Glomerular visceral epithelial cell (primary cell): ENCODE measurements at regions not wholly inside any gene's neighbourhood (a gene's known extent, or its start where the extent isn't known, plus 50 kb on each side); places are given as distances from the start of the nearest gene placed in this dataset.
"Not testable (repeated sequence)": the region's sequence is repeated elsewhere in the genome, so short reads cannot be mapped to it uniquely, and the experiment has no call there.

Experiments used
- DNase-seq: peaks from one replicate; pipeline ENCODE4 v3.0.0-alpha.2; 2016; ENCODE audit errors: extremely low spot score

GRCh38 chr12:66733321-66733720 lies 54.4 kb upstream of the GRIP1 start:
- no peak for DNase-seq

GRCh38 chr12:66733839-66734238 lies 55.0 kb upstream of the GRIP1 start:
- DNase-seq, result no peak

DNA sequence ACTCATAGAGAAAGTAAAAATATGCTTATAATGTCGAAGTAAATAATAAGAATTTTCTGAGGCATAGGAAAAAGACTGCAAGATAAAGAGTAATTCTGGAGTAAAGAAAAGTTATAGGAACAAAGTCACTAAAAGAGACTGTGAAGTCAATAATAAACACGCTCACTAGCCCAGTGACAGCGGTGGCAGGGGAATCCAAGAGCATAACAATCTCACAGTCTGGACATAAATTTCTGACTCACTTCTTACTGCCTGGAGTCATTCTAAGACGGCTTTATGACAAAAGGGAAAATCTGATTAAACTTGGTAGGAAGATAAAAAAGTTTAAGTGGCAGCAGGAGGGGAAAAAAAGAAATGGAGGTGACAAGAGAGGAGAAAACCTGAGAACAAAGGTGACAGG lies 56.4 kb upstream of the GRIP1 start:
- no peak for DNase-seq

- DNase-seq, result no peak
These were observed 58.1 kb upstream of the GRIP1 start for GRCh38 chr12:66736931-66737330.

- no peak for DNase-seq
These were observed 60.4 kb upstream of the GRIP1 start for GRCh38 chr12:66739266-66739665.

GRCh38 chr12:66739940-66740651 lies 61.2 kb upstream of the GRIP1 start:
- no peak for DNase-seq

GRCh38 chr12:66740732-66741131 lies 61.9 kb upstream of the GRIP1 start:
- no peak for DNase-seq

GRCh38 chr12:66741919-66742318 lies 63.0 kb upstream of the GRIP1 start:
- no peak for DNase-seq

DNA sequence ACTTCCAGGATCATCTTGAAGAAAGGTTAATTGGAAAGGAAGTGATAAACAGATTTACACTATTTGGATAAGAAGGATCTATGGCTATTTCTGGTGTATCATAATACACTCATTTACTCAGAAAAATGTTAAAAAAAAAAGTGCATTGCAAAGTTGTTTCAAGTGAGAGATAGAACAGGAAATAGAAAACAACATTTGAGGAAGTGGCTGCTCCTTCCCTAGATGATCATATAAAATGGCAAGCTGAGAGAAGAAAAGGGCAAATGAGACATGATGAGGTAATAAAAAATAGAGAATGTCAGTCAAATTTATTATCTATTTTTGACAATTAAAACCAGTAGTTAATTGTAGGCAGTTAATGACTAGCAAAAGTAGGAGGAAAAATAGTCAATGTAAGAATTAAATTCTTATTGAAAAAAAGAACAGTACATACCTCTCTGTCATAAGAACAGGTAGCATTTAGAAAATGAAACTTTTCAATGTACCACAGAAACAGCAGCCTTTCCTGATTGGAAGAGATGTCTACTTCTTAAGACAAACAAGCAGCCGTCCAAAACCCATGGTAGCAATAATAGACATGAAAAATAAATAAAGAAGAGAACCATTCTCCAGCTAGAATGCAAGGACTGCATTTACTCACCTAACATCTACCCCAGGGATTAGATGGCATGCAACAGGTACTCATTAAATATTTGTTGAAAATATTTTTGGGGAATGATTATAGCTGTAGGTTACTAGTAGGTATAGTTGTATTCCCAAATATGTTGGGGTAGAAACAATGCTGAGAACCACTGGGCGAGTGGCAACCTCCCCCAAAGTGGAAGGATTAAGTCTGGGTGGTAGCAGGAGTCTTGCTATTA lies 63.9 kb upstream of the GRIP1 start:
- DNase-seq, result no peak

GRCh38 chr12:66744461-66744860 lies 65.6 kb upstream of the GRIP1 start:
- no peak for DNase-seq

DNA sequence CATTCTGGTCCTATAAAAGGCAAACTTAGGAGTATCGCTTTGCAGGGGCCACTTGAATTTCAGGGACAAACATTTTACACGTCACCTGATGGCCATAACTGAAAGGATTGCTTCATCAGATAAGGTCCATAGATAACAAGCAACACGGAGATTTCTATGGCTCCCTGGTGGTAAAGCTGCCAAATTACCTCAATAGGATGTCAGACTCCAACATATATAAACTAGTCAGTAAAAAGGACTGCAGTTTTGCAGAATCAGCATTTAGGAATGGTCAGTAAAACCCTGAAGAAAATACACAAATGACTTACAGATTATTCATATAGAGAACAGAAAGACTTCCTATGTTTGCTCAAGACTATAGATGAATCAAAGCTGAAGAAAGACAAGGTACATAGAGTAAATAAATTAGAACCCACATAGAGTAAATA lies 66.1 kb upstream of the GRIP1 start:
- no peak for DNase-seq

GRCh38 chr12:66746489-66747201 lies 67.8 kb upstream of the GRIP1 start:
- DNase-seq, result no peak

- DNase-seq, result no peak
These were observed 72.7 kb upstream of the GRIP1 start for GRCh38 chr12:66751432-66752113.

- no peak for DNase-seq
These were observed 74.9 kb upstream of the GRIP1 start for GRCh38 chr12:66753810-66754209.

DNA sequence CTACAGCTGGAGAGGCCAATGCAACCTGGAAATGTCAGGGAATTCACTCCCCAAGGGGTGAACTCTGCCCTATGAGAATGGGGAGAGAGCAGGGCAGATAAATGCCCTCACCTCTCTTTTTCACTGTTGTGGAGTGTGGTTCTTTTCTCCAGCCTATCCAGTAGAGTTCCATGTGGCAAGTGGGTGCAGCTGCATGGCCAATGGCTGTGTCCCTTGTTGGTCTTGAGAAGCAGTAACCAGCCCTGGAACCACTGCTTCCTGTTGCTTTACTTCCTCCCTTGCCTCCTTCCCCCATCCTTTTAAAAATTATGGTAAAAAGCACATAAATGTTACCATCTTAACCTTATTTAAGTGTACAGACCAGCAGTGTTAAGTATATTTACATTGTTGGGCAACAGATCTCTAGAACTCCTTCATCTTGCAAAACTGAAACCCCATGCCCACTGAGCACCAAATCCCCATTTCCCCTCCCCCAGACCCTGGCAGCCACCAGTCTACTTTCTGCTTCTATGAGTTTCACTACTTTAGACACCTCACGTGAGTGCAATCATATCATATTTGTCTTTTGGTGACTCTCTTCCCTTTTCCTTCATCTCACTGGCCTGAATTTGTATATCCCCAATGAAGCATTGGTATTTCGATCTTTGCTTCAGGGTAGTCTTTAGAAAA lies 77.0 kb upstream of the GRIP1 start:
- DNase-seq, result no peak

GRCh38 chr12:66756631-66757030 lies 77.8 kb upstream of the GRIP1 start:
- no peak for DNase-seq

- DNase-seq, result not testable (repeated sequence)
These were observed 81.2 kb upstream of the GRIP1 start for GRCh38 chr12:66760122-66760521.

DNA sequence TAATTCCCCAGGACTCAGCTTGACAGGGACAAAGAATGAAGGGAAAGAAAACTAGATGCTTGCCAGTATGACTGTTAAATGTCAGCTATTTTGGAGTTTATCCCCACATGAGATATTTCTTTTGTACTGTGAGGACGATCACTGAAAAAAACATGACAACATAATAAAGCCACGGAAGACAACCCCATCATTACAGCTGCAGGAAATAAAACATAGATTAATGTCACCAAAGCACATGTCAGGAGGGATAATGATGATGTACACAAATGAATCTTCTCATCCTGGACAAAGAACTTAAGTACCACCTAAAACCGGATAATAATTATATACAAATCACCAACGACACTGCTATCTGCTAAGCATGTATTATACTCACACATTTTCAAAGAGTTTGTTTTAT lies 84.6 kb upstream of the GRIP1 start:
- no peak for DNase-seq

DNA sequence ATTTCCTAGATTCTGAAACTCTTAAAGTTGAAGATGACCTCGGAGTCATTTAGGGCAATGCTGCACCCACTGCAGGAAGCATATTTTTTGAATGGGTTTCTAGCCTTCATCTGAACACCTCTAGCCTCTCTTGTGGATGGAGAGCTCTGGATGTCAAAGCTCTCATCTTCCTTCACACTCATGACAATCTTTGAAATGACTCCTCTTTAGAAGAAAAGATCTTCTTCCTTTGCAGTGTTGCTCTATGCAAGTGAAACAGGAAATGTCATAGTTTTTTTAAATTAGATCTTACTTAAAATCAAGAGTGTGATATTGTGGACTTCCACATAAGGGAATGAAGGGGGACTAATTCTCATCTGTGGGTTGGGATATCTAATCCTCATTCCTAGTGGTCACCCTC lies 86.3 kb upstream of the GRIP1 start:
- DNase-seq, result no peak

DNA sequence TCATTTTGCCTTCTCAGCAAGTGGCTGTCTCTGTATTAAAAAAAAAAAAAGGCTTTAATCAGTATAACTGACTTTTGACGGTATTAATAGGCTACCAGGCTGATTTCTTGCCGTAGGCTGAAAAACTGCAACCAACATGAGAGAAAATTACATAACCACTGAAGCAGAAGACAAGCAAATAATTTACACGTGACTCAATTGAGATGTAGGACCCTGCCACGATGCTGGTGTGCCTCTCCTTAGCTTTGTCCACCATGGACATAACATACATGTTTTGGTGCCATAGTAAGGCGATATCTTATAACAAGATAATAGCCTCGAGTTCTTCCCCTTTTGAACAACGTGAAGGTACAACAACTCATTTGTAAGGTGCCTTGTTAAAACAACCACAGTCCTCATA lies 88.7 kb upstream of the GRIP1 start:
- DNase-seq, result no peak

GRCh38 chr12:66768293-66768692 lies 89.4 kb upstream of the GRIP1 start:
- DNase-seq, result no peak
